GM03348 (cell line): ENCODE measurements at regions not wholly inside any gene's neighbourhood (a gene's known extent, or its start where the extent isn't known, plus 50 kb on each side); places are given as distances from the start of the nearest gene placed in this dataset.

Experiments used
- DNase-seq: peaks from one replicate; pipeline ENCODE4 v3.0.0; 2012; ENCODE audit warnings: low spot score

- DNase-seq, result no peak
These were observed 128.2 kb upstream of the TMEM161B start for GRCh38 chr5:88396751-88397281.

- no peak for DNase-seq
These were observed 127.4 kb upstream of the TMEM161B start for GRCh38 chr5:88396000-88396535.

- DNase-seq, result no peak
These were observed 126.6 kb upstream of the TMEM161B start for GRCh38 chr5:88395264-88395663.

GRCh38 chr5:88394536-88395175 lies 126.0 kb upstream of the TMEM161B start:
- DNase-seq, result no peak

- no peak for DNase-seq
These were observed 125.3 kb upstream of the TMEM161B start for GRCh38 chr5:88393716-88394535.

- no peak for DNase-seq
These were observed 124.4 kb upstream of the TMEM161B start for GRCh38 chr5:88393042-88393441.

GRCh38 chr5:88391991-88392390 lies 123.3 kb upstream of the TMEM161B start:
- DNase-seq, result no peak

GRCh38 chr5:88391116-88391515 lies 122.5 kb upstream of the TMEM161B start:
- no peak for DNase-seq

- DNase-seq, result no peak
These were observed 121.8 kb upstream of the TMEM161B start for GRCh38 chr5:88390481-88390880.

GRCh38 chr5:88390096-88390441 lies 121.4 kb upstream of the TMEM161B start:
- DNase-seq, result no peak

GRCh38 chr5:88389338-88390095 lies 120.9 kb upstream of the TMEM161B start:
- DNase-seq, result no peak

- DNase-seq, result no peak
These were observed 120.1 kb upstream of the TMEM161B start for GRCh38 chr5:88388476-88389337.

- no peak for DNase-seq
These were observed 116.2 kb upstream of the TMEM161B start for GRCh38 chr5:88384886-88385285.

- no peak for DNase-seq
These were observed 111.7 kb upstream of the TMEM161B start for GRCh38 chr5:88380332-88380731.

- DNase-seq, result no peak
These were observed 109.3 kb upstream of the TMEM161B start for GRCh38 chr5:88377705-88378656.

GRCh38 chr5:88377240-88377639 lies 108.6 kb upstream of the TMEM161B start:
- DNase-seq, result no peak

- no peak for DNase-seq
These were observed 108.1 kb upstream of the TMEM161B start for GRCh38 chr5:88376728-88377127.

- no peak for DNase-seq
These were observed 105.7 kb upstream of the TMEM161B start for GRCh38 chr5:88374391-88374790.

GRCh38 chr5:88370824-88371223 lies 102.2 kb upstream of the TMEM161B start:
- no peak for DNase-seq

GRCh38 chr5:88368201-88368600 lies 99.6 kb upstream of the TMEM161B start:
- no peak for DNase-seq
